T-helper 22 cell (primary cell): ENCODE measurements at regions not wholly inside any gene's neighbourhood (a gene's known extent, or its start where the extent isn't known, plus 50 kb on each side); places are given as distances from the start of the nearest gene placed in this dataset.
"Not testable (repeated sequence)": the region's sequence is repeated elsewhere in the genome, so short reads cannot be mapped to it uniquely, and the experiment has no call there.

Experiments
- DNase-seq: peaks from one replicate; pipeline ENCODE4 v3.0.0-alpha.2; 2020; ENCODE audit warnings: low read depth

GRCh38 chr1:193394336-193394735 lies 207.9 kb upstream of the B3GALT2 start:
- no peak for DNase-seq

GRCh38 chr1:193392686-193393085 lies 206.3 kb upstream of the B3GALT2 start:
- DNase-seq: no peak

- no peak for DNase-seq
Measured at GRCh38 chr1:193388683-193389082, 202.3 kb upstream of the B3GALT2 start.

GRCh38 chr1:193388165-193388564 lies 201.8 kb upstream of the B3GALT2 start:
- no peak for DNase-seq

GRCh38 chr1:193387406-193387805 lies 201.0 kb upstream of the B3GALT2 start:
- no peak for DNase-seq

GRCh38 chr1:193378451-193378850 lies 192.0 kb upstream of the B3GALT2 start:
- DNase-seq: not testable (repeated sequence)

- DNase-seq: no peak
Measured at GRCh38 chr1:193377472-193377871, 191.1 kb upstream of the B3GALT2 start.

GRCh38 chr1:193372553-193372952 lies 186.1 kb upstream of the B3GALT2 start:
- no peak for DNase-seq

- DNase-seq: no peak
Measured at GRCh38 chr1:193368302-193368701, 181.9 kb upstream of the B3GALT2 start.

- DNase-seq: no peak
Measured at GRCh38 chr1:193367863-193368262, 181.4 kb upstream of the B3GALT2 start.

GRCh38 chr1:193366764-193367507 lies 180.5 kb upstream of the B3GALT2 start:
- no peak for DNase-seq

GRCh38 chr1:193365966-193366365 lies 179.6 kb upstream of the B3GALT2 start:
- no peak for DNase-seq

GRCh38 chr1:193359631-193360030 lies 173.2 kb upstream of the B3GALT2 start:
- no peak for DNase-seq

GRCh38 chr1:193358419-193358818 lies 172.0 kb upstream of the B3GALT2 start:
- no peak for DNase-seq

GRCh38 chr1:193356249-193356648 lies 169.8 kb upstream of the B3GALT2 start:
- no peak for DNase-seq

- DNase-seq: no peak
Measured at GRCh38 chr1:193355626-193356025, 169.2 kb upstream of the B3GALT2 start.

GRCh38 chr1:193355178-193355577 lies 168.8 kb upstream of the B3GALT2 start:
- no peak for DNase-seq

GRCh38 chr1:193348769-193349535 lies 162.5 kb upstream of the B3GALT2 start:
- no peak for DNase-seq

- no peak for DNase-seq
Measured at GRCh38 chr1:193348091-193348768, 161.8 kb upstream of the B3GALT2 start.

- no peak for DNase-seq
Measured at GRCh38 chr1:193346085-193346484, 159.7 kb upstream of the B3GALT2 start.

GRCh38 chr1:193342811-193343210 lies 156.4 kb upstream of the B3GALT2 start:
- no peak for DNase-seq

GRCh38 chr1:193340331-193340730 lies 153.9 kb upstream of the B3GALT2 start:
- DNase-seq: no peak

- DNase-seq: no peak
Measured at GRCh38 chr1:193339401-193339800, 153.0 kb upstream of the B3GALT2 start.
